ENCODE measurements at regions not wholly inside any gene's neighbourhood (a gene's known extent, or its start where the extent isn't known, plus 50 kb on each side); places are given as distances from the start of the nearest gene placed in this dataset.

DNA sequence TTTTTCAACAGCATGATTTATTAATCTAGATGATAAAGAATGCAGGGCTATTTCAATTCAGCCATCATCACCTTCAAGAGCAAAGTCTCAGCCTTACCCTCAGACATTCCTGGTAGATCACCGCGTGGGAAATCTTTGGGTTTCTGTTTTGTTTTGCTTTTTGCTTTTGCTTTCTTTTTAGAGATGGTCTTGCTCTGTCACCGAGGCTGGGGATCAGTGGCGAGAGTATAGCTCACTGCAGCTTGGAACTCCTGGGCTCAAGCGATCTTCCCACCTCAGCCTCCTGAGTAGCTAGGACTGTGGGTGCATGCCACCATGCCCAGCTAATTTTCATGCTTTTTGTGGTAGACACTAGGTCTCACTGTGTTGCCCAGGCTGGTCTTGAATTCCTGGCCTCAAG, 289.7 kb downstream of the AJAP1 start:
- H3K36me3 ChIP-seq = no peaks in the 10 kb centered on the region
- peaks cover 71% of the 10 kb centered on the region for H3K27me3 ChIP-seq (ENCODE audit: insufficient read depth, low read depth, severe bottlenecking)
- no peaks in the 10 kb centered on the region for H3K9me3 ChIP-seq (ENCODE audit: severe bottlenecking)
- no peak overlapping the region for H3K27ac ChIP-seq
- DNase-seq = no peak
- TF ChIP-seq, protein P1, sequence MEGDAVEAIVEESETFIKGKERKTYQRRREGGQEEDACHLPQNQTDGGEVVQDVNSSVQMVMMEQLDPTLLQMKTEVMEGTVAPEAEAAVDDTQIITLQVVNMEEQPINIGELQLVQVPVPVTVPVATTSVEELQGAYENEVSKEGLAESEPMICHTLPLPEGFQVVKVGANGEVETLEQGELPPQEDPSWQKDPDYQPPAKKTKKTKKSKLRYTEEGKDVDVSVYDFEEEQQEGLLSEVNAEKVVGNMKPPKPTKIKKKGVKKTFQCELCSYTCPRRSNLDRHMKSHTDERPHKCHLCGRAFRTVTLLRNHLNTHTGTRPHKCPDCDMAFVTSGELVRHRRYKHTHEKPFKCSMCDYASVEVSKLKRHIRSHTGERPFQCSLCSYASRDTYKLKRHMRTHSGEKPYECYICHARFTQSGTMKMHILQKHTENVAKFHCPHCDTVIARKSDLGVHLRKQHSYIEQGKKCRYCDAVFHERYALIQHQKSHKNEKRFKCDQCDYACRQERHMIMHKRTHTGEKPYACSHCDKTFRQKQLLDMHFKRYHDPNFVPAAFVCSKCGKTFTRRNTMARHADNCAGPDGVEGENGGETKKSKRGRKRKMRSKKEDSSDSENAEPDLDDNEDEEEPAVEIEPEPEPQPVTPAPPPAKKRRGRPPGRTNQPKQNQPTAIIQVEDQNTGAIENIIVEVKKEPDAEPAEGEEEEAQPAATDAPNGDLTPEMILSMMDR (IDR thresholded peaks at IDR 0.05; ENCODE audit: low read depth, low read length) = no peak
- H3K4me3 ChIP-seq (ENCODE audit: low read depth, low read length) = no peak overlapping the region

DNA sequence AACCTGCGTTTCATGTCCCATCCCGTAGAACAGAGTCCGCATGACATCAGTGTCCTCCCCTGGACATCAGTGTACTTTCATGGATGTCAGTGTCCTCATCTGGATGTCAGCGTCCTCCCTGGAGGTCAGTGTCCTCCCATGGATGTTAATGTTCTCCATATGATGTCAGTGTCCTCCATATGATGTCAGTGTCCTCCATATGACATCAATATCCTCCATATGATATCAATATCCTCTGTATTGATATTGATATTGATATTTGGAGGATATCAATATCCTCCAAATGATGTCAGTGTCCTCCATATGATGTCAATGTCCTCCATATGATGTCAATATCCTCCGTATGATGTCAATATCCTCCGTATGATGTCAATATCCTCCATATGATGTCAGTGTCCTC, 284.9 kb downstream of the AJAP1 start:
- TF ChIP-seq, protein P1 (IDR thresholded peaks at IDR 0.05; ENCODE audit: low read depth, low read length) = no peak
- DNase-seq = no peak
- Histone ChIP-seq H3K9me3 (ENCODE audit: severe bottlenecking) (no peaks in the 10 kb centered on the region), H3K4me3 (ENCODE audit: low read depth, low read length) (no peak overlapping the region), H3K27me3 (ENCODE audit: insufficient read depth, low read depth, severe bottlenecking) (peaks cover 69% of the 10 kb centered on the region), H3K27ac (no peak overlapping the region), H3K36me3 (no peaks in the 10 kb centered on the region)

DNA sequence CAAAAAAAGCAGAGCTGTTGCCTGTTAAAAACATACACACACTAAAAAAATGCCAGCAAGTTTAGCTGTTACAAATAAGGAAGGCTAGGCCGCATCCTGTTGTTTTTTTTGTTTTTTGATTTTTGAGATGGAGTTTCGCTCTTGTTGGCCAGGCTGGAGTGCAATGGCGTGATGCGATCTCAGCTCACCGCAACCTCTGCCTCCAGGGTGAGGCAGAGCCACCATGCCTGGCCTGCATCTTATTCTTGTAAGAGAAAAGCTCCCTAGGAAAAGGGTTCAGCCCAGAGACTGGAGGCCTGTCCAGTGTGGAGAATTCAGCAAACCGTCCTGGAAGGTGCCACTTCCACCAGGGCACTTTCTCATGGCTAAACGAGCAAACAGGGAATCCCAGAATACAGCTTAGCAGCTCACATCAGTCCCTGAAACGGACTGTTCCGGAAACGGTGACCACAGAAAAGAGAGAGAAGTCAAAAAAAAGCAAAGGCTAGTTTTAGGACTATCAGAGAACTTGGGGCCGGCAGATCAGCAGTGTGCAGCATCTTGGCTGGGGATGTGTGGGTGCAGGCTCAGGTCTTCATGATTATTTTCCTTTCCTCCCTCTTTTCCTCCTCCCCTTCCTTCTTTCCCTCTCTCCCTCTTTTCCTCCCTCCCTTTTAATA, 283.6 kb downstream of the AJAP1 start:
- DNase-seq = no peak
- peaks cover 61% of the 10 kb centered on the region for H3K27me3 ChIP-seq (ENCODE audit: insufficient read depth, low read depth, severe bottlenecking)
- no peak overlapping the region for H3K27ac ChIP-seq
- no peaks in the 10 kb centered on the region for H3K36me3 ChIP-seq
- TF ChIP-seq, protein P1 (IDR thresholded peaks at IDR 0.05; ENCODE audit: low read depth, low read length) = no peak
- no peak overlapping the region for H3K4me3 ChIP-seq (ENCODE audit: low read depth, low read length)
- H3K9me3 ChIP-seq (ENCODE audit: severe bottlenecking) = no peaks in the 10 kb centered on the region

DNA sequence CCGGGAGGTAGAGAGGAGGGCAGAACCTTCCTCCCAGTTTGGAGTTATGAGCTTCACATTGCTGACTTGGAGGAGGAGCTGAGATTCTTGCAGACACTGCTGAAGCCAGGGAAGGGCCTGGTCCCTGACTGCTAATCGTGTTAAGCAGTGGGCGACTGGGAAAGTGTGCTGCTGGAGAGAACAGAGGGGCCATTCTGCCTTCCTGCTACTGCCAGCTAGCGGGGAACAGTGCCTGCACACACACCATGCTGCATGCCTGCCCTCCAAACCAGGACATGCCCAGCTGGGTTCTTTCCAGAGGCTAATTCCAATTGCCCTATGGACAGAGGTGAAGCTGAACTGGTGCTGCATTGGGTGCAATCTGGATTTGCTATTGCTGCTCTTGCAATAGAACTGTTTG, 281.4 kb downstream of the AJAP1 start:
- Histone ChIP-seq H3K27ac (no peak overlapping the region), H3K9me3 (ENCODE audit: severe bottlenecking) (no peaks in the 10 kb centered on the region), H3K36me3 (no peaks in the 10 kb centered on the region), H3K4me3 (ENCODE audit: low read depth, low read length) (no peak overlapping the region), H3K27me3 (ENCODE audit: insufficient read depth, low read depth, severe bottlenecking) (peaks cover 59% of the 10 kb centered on the region)
- TF ChIP-seq, protein P1 (IDR thresholded peaks at IDR 0.05; ENCODE audit: low read depth, low read length) = no peak
- no peak for DNase-seq

DNA sequence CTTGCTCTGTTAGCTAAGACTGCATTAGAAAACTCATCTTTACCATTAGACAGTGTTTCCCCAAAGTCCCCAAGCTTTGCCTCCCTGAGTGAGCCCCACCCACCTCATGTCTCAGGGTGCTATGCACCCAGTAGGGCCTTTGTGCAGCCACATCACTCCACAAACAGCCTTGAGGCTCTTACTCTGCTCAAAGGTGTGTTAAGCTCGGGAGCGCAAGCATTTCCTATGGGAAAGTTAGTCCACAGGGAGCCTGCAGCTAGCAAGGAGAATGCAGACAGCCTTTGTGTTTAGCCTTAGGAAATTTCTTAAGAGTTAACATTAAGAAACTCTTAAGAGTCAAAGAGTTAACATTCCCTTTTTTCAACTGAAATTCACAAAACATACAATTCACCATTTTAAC, 278.8 kb downstream of the AJAP1 start:
- DNase-seq = no peak
- no peak overlapping the region for H3K4me3 ChIP-seq (ENCODE audit: low read depth, low read length)
- TF ChIP-seq, protein P1 (IDR thresholded peaks at IDR 0.05; ENCODE audit: low read depth, low read length) = no peak
- H3K27ac ChIP-seq = no peak overlapping the region
- no peaks in the 10 kb centered on the region for H3K36me3 ChIP-seq
- H3K27me3 ChIP-seq (ENCODE audit: insufficient read depth, low read depth, severe bottlenecking) = peaks cover 67% of the 10 kb centered on the region
- no peaks in the 10 kb centered on the region for H3K9me3 ChIP-seq (ENCODE audit: severe bottlenecking)
